Left ventricle myocardium inferior (tissue), 1 donor: ENCODE measurements at regions not wholly inside any gene's neighbourhood (a gene's known extent, or its start where the extent isn't known, plus 50 kb on each side); places are given as distances from the start of the nearest gene placed in this dataset.

ENCODE experiments used
- DNase-seq: peaks from one replicate; pipeline ENCODE4 v3.0.0-alpha.2; 2020
- H3K27ac ChIP-seq: fragments of 200-600 bp; replicated peaks from 2 replicates; pipeline ENCODE4 v1.8.0; 2021
- H3K27me3 ChIP-seq: fragments of 200-600 bp; 2 replicates; pipeline ENCODE4 v1.8.0; 2021; ENCODE audit warnings: low read depth
- H3K36me3 ChIP-seq: fragments of 200-600 bp; 2 replicates; pipeline ENCODE4 v1.8.0; 2021
- H3K4me1 ChIP-seq: fragments of 200-600 bp; 2 replicates; pipeline ENCODE4 v1.8.0; 2021
- H3K4me3 ChIP-seq: fragments of 200-600 bp; 2 replicates; pipeline ENCODE4 v1.8.0; 2021; ENCODE audit warnings: mild to moderate bottlenecking, moderate library complexity
- H3K9me3 ChIP-seq: fragments of 200-600 bp; replicated peaks from 2 replicates; pipeline ENCODE4 v1.8.0; 2021
- intact Hi-C: fragments of 100-400 bp; cut with micrococcal nuclease; formaldehyde crosslinking; loops from one replicate; pipeline ENCODE4 v1.11.0; 2022
- TF ChIP-seq, protein P1 (sequence below): fragments of 200-600 bp; IDR thresholded peaks from 2 replicates; pipeline ENCODE4 v1.8.0; 2021; ENCODE audit warnings: antibody characterized with exemption, mild to moderate bottlenecking, borderline replicate concordance
- donor health status: DM: no; HTN: yes; CAD: no; lungs with severe emphysema.

DNA sequence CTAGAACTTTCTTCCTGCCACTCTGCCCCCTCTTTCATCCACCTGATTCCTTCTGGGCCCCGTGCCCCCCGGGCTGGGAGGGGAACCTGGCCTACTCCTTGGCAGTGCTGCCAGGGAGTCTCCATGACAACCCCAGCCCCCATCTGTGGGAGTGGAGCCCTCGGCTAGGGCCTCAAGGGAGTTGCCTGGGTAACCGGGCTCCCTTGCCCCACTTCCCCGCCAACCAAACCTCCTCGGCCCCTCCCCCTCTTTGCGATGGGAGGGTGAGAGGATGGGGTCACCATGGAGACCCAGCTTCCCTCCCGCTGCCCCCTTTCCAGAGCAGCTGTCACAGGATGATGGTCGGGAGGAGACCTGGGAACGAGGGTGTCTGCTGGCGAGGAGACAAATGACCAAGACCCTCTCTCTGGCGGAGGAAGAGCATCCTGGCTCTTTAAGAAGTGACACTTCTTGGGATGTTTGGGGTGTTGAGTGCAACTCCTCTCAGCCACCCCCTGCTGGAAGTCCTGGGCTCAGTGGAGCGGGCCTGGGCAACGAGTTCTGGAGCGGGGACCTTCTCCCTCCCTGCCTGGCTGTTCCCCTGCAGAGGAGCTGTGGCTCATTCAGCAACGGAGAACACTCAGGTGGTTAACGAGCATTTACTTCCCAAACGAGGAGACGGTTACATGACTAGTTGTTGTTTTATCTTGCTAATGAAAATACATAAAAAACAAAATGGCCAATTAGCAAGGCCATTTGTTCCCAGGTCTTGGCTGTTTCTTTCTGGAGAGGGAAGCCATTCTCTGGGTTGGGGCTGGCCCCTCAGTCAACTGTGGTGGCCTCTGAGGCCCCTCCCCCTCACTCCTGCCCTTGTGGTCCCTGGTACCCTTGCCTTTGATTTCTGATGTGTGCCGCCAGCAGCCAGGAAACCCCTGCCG is 82.8 kb downstream of the UBIAD1 start:
- DNase-seq, result no peak
- peaks cover 98% of the 10 kb centered on the region for H3K27me3 ChIP-seq
- TF ChIP-seq, protein P1, sequence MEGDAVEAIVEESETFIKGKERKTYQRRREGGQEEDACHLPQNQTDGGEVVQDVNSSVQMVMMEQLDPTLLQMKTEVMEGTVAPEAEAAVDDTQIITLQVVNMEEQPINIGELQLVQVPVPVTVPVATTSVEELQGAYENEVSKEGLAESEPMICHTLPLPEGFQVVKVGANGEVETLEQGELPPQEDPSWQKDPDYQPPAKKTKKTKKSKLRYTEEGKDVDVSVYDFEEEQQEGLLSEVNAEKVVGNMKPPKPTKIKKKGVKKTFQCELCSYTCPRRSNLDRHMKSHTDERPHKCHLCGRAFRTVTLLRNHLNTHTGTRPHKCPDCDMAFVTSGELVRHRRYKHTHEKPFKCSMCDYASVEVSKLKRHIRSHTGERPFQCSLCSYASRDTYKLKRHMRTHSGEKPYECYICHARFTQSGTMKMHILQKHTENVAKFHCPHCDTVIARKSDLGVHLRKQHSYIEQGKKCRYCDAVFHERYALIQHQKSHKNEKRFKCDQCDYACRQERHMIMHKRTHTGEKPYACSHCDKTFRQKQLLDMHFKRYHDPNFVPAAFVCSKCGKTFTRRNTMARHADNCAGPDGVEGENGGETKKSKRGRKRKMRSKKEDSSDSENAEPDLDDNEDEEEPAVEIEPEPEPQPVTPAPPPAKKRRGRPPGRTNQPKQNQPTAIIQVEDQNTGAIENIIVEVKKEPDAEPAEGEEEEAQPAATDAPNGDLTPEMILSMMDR, result no peak
- H3K4me1 ChIP-seq, result no peaks in the 10 kb centered on the region
- peaks cover 8% of the 10 kb centered on the region for H3K9me3 ChIP-seq
- intact Hi-C loops, result no loop called here
- H3K4me3 ChIP-seq, result no peak overlapping the region
- no peaks in the 10 kb centered on the region for H3K36me3 ChIP-seq
- H3K27ac ChIP-seq, result no peak overlapping the region

DNA sequence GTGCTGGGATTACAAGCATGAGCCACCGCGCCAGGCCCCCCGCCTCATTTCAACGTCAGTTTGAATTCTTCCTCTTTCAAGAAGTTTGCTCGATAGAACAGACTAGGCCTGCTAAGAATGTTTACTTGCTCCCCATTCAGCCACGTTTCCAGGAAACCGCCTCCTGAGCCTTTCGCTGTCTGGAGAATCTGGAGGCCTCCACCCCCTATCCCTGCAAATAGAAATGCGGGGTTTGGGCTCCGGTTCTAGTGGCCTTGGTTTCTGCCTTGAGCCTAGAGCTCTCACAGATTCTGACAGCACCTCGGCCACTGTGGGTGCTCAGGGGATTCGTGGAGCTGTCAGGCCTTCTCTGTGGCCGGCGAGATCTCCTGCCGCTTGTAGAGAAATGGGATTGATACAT is 84.3 kb downstream of the UBIAD1 start:
- H3K36me3 ChIP-seq, result no peaks in the 10 kb centered on the region
- H3K9me3 ChIP-seq, result no peaks in the 10 kb centered on the region
- no peak overlapping the region for H3K27ac ChIP-seq
- H3K4me3 ChIP-seq, result no peak overlapping the region
- peaks cover 95% of the 10 kb centered on the region for H3K27me3 ChIP-seq
- no peaks in the 10 kb centered on the region for H3K4me1 ChIP-seq
- no peak for DNase-seq
- TF ChIP-seq, protein P1, result no peak
- intact Hi-C loops, result no loop called here

DNA sequence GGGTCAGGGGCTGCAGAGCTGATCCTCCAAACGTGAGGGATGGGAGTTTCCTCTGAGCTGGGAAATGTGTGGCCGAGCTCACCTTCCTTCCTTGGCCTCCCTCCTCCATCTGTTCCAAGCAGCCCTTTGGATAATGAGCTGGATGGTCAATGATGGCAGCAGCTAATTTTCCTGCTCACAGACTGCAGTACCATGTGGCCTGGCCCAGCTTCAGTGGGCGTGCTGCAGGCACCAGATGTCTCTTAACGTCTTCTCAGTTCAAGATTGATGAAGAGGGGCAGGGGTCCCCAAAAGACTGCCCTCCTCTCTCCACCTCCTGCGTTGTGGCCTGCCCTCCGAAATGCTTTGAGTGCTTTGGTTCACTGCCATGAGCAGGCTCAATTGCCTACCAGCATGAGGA is 86.0 kb downstream of the UBIAD1 start:
- Histone ChIP-seq H3K27ac (no peak overlapping the region), H3K9me3 (no peaks in the 10 kb centered on the region), H3K4me3 (no peak overlapping the region), H3K27me3 (peaks cover 98% of the 10 kb centered on the region), H3K4me1 (no peaks in the 10 kb centered on the region), H3K36me3 (no peaks in the 10 kb centered on the region)
- TF ChIP-seq, protein P1, result no peak
- intact Hi-C loops, result no loop called here
- no peak for DNase-seq

DNA sequence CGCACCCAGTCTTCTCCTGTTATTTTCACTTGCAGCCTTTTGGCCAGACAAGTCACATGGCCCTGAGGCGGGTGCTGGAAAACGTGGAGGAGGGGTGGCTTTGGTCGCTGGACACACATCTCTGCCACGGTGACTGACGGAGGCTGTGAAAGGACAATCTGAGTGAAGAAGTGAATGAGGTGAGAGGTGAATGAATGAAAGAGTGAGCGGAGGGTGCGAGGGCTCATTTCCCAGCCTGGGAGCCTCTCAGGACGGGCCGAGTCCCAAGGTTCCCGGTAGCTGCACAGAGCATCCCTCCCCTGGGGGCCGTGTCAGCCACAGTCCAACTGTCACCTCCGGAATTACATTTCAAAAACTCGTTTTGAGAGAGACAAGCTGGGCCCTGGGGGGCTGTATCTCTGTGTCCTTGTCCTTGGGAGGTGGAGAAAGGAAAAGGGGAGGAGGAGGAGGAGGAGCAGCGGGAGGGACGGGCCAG is 89.6 kb downstream of the UBIAD1 start:
- Histone ChIP-seq H3K36me3 (no peaks in the 10 kb centered on the region), H3K27ac (no peak overlapping the region), H3K9me3 (no peaks in the 10 kb centered on the region), H3K4me3 (no peak overlapping the region), H3K4me1 (no peaks in the 10 kb centered on the region), H3K27me3 (peaks cover 73% of the 10 kb centered on the region)
- TF ChIP-seq, protein P1, result no peak
- DNase-seq, result no peak
- intact Hi-C loops, result no loop called here

DNA sequence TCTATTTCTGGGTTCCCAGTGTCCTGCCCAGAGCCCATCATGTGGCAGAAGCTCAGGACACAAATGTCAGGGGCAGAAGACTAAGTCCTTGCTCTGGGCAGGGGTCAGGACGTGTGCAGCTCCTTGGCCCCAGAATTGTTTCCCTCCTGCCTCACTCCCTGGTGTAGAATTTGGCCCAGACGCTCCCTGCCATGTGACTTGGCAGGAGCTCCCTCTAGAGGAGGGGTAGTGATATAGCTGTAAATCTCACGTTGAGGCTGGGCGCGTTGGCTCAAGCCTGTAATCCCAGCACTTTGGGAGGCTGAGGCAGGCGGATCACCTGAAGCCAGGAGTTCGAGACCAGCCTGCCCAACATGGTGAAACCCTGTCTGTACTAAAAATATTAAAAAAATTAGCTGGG is 91.2 kb downstream of the UBIAD1 start:
- Histone ChIP-seq H3K27me3 (peaks cover 65% of the 10 kb centered on the region), H3K9me3 (no peaks in the 10 kb centered on the region), H3K4me1 (no peaks in the 10 kb centered on the region), H3K36me3 (no peaks in the 10 kb centered on the region), H3K4me3 (no peak overlapping the region), H3K27ac (no peak overlapping the region)
- no peak for DNase-seq
- TF ChIP-seq, protein P1, result no peak
- intact Hi-C loops, result no loop called here
